Neuronal stem cell (in vitro differentiated cells): ENCODE measurements at regions not wholly inside any gene's neighbourhood (a gene's known extent, or its start where the extent isn't known, plus 50 kb on each side); places are given as distances from the start of the nearest gene placed in this dataset.

Experiments used
- DNase-seq: peaks from one replicate; pipeline ENCODE4 v3.0.0-alpha.2; 2013; ENCODE audit warnings: low spot score
- H2AFZ ChIP-seq: one replicate; pipeline ENCODE4 v1.6.1; 2013; ENCODE audit warnings: mild to moderate bottlenecking, low read length, inconsistent platforms
- H2AK5ac ChIP-seq: 2 replicates; pipeline ENCODE4 v1.6.1; 2013; ENCODE audit warnings: low read depth, mild to moderate bottlenecking, inconsistent platforms, low read length, moderate library complexity, mixed read lengths
- H2BK120ac ChIP-seq: 2 replicates; pipeline ENCODE4 v1.6.1; 2013; ENCODE audit warnings: low read depth, mild to moderate bottlenecking, inconsistent platforms, low read length, moderate library complexity, mixed read lengths
- H2BK12ac ChIP-seq: one replicate; pipeline ENCODE4 v1.6.1; 2013; ENCODE audit warnings: low read length, inconsistent platforms
- H2BK15ac ChIP-seq: 2 replicates; pipeline ENCODE4 v1.6.1; 2013; ENCODE audit warnings: mild to moderate bottlenecking, low read length, inconsistent platforms, mixed read lengths
- H2BK5ac ChIP-seq: one replicate; pipeline ENCODE4 v1.6.1; 2013; ENCODE audit warnings: inconsistent platforms, mild to moderate bottlenecking, low read length, moderate library complexity
- H3K14ac ChIP-seq: one replicate; pipeline ENCODE4 v1.6.1; 2013; ENCODE audit warnings: low read length, inconsistent platforms
- H3K18ac ChIP-seq: 2 replicates; pipeline ENCODE4 v1.6.1; 2013; ENCODE audit warnings: low read length, inconsistent platforms
- H3K23ac ChIP-seq: 2 replicates; pipeline ENCODE4 v1.6.1; 2013; ENCODE audit warnings: low read depth, mild to moderate bottlenecking, mixed read lengths, low read length, inconsistent platforms; ENCODE audit not compliant: poor library complexity
- H3K27ac ChIP-seq: replicated peaks from 3 replicates; pipeline ENCODE4 v1.5.1; 2013; ENCODE audit warnings: low read length, inconsistent platforms
- H3K27me3 ChIP-seq, 3 experiments: 2 replicates each; pipeline ENCODE4 v1.6.1; 2013; ENCODE audit warnings: low read length in 3 of 3, mild to moderate bottlenecking in 2 of 3, inconsistent platforms in 1 of 3, low read depth in 1 of 3, mixed read lengths in 1 of 3, moderate library complexity in 1 of 3; ENCODE audit not compliant: control insufficient read depth in 3 of 3, insufficient read depth in 3 of 3
- H3K36me3 ChIP-seq, 2 donors: replicated peaks in 1 of 2; 2 replicates each; pipeline ENCODE4 v1.6.1; 2013; ENCODE audit warnings: low read length in 2 of 2; ENCODE audit not compliant: control insufficient read depth in 2 of 2, insufficient read depth in 2 of 2
- H3K4ac ChIP-seq: 2 replicates; pipeline ENCODE4 v1.6.1; 2013; ENCODE audit warnings: inconsistent platforms, mild to moderate bottlenecking, low read length, moderate library complexity
- H3K4me1 ChIP-seq, 2 donors: 1 replicate in 1 of 2; 2 replicates in 1 of 2; pipeline ENCODE4 v1.6.1; 2013; ENCODE audit warnings: low read length in 2 of 2, low read depth in 1 of 2; ENCODE audit not compliant: control insufficient read depth in 2 of 2, insufficient read depth in 1 of 2
- H3K4me2 ChIP-seq: one replicate; pipeline ENCODE4 v1.6.1; 2013; ENCODE audit warnings: mild to moderate bottlenecking, low read length, inconsistent platforms; ENCODE audit not compliant: insufficient read depth, poor library complexity, severe bottlenecking
- H3K4me3 ChIP-seq, 2 donors: 2 replicates each; pipeline ENCODE4 v1.5.1; 2013; ENCODE audit warnings: low read length in 2 of 2, mild to moderate bottlenecking in 2 of 2, inconsistent platforms in 1 of 2, moderate library complexity in 1 of 2
- H3K79me1 ChIP-seq: one replicate; pipeline ENCODE4 v1.6.1; 2013; ENCODE audit warnings: low read depth, mild to moderate bottlenecking, inconsistent platforms, low read length, moderate library complexity
- H3K9ac ChIP-seq: one replicate; pipeline ENCODE4 v1.6.1; 2013; ENCODE audit warnings: mild to moderate bottlenecking, low read depth, low read length, inconsistent platforms; ENCODE audit not compliant: poor library complexity
- H3K9me3 ChIP-seq, 2 donors: replicated peaks in 1 of 2; 2 replicates each; pipeline versions ENCODE3 to v1.6.1; 2013; ENCODE audit warnings: low read length in 2 of 2, mild to moderate bottlenecking in 2 of 2, inconsistent platforms in 1 of 2, low read depth in 1 of 2, mixed read lengths in 1 of 2, moderate library complexity in 1 of 2; ENCODE audit not compliant: control insufficient read depth in 2 of 2, insufficient read depth in 1 of 2
- H4K8ac ChIP-seq: one replicate; pipeline ENCODE4 v1.6.1; 2013; ENCODE audit warnings: low read depth, mild to moderate bottlenecking, inconsistent platforms, low read length, moderate library complexity
- H4K91ac ChIP-seq: one replicate; pipeline ENCODE4 v1.6.1; 2013; ENCODE audit warnings: low read length, low read depth, mild to moderate bottlenecking, inconsistent platforms; ENCODE audit not compliant: poor library complexity
- WGBS, 2 donors: extraction: QIAGEN DNeasy Blood & Tissue Kit; methylation state at CpG; one replicate each; pipeline ENCODE4 v1.1.7; 2013; ENCODE audit warnings: missing lambda C conversion rate in 2 of 2, mixed read lengths in 1 of 2; ENCODE audit not compliant: insufficient read length in 2 of 2, insufficient replicate concordance in 1 of 2; ENCODE audit errors: extremely low coverage in 2 of 2; 5-methylcytosine and 5-hydroxymethylcytosine counted together

DNA sequence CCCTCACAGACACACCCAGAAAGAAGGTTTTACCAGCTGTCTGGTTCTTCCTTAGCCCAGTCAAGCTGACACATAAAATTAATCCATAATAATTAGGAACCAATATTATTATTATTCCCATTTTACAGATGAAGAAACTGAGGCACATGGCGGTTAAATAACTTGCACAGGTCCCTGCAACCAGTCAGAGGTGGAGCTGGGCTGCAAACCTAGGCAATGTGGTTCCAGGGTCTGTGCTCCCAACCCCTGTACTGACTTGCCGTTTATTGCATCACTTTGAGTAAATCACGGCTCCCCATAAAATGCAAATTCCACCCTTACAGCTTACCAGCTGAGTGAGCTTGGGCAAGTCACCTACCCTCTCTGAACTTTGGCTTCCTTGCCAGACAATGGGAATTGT lies 179.2 kb upstream of the POU3F1 start:
- no peak overlapping the region for H3K18ac ChIP-seq
- no peak overlapping the region for H3K27ac ChIP-seq
- H2BK12ac ChIP-seq: no peak overlapping the region
- no peak overlapping the region for H3K9ac ChIP-seq
- no peak overlapping the region for H2AK5ac ChIP-seq
- no peak overlapping the region for H3K4me3 ChIP-seq
- no peaks in the 10 kb centered on the region for H3K36me3 ChIP-seq
- no peak for DNase-seq
- no peak overlapping the region for H3K14ac ChIP-seq
- no peak overlapping the region for H3K4me2 ChIP-seq
- no peak overlapping the region for H3K4ac ChIP-seq
- peaks cover 0 to 7% (median 0%) of the 10 kb centered on the region in 3 experiments for H3K27me3 ChIP-seq
- H3K79me1 ChIP-seq: no peaks in the 10 kb centered on the region
- WGBS, 2 donors: no CpG with 5 or more reads among the region's 3 CpGs
- H2AFZ ChIP-seq: no peak overlapping the region
- peaks cover 2 to 17% of the 10 kb centered on the region in 2 donors for H3K9me3 ChIP-seq
- no peak overlapping the region for H2BK5ac ChIP-seq
- H3K23ac ChIP-seq: no peak overlapping the region
- H3K4me1 ChIP-seq: peaks cover 0 to 2% of the 10 kb centered on the region in 2 donors
- no peak overlapping the region for H4K91ac ChIP-seq
- H4K8ac ChIP-seq: no peak overlapping the region
- no peak overlapping the region for H2BK120ac ChIP-seq
- no peak overlapping the region for H2BK15ac ChIP-seq

DNA sequence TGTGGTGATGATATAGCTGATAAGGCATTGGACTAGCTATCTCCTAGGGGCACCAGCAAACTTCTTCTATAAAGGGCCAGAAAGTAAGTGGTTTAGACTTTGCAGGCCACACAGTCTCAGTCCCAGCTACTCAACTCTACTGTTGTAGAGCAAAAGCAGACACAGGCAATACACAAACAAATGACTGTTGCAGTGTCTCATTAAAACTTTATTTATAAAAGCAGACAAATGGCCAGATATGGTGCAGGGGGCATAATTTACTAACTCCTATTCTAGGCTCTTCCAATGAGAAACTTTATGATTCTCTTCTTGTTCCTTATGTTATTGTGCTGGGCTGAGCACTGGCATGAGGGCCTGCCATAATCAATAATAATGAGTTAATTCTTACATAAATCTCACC lies 176.8 kb upstream of the POU3F1 start:
- Histone ChIP-seq H3K9ac (no peak overlapping the region), H3K27me3 (no peaks in the 10 kb centered on the region), H2BK12ac (no peak overlapping the region), H3K36me3 (no peaks in the 10 kb centered on the region), H2AFZ (no peak overlapping the region), H4K8ac (no peak overlapping the region), H3K4me3 (no peak overlapping the region), H2BK15ac (no peak overlapping the region), H2BK120ac (no peak overlapping the region), H3K14ac (no peak overlapping the region), H3K9me3 (peaks cover 2 to 4% of the 10 kb centered on the region in 2 donors), H3K23ac (no peak overlapping the region), H3K4me1 (peaks cover 0 to 2% of the 10 kb centered on the region in 2 donors), H3K4me2 (no peak overlapping the region), H3K27ac (no peak overlapping the region), H2BK5ac (no peak overlapping the region), H3K4ac (no peak overlapping the region), H2AK5ac (no peak overlapping the region), H4K91ac (no peak overlapping the region), H3K79me1 (no peaks in the 10 kb centered on the region), H3K18ac (no peak overlapping the region)
- no peak for DNase-seq

DNA sequence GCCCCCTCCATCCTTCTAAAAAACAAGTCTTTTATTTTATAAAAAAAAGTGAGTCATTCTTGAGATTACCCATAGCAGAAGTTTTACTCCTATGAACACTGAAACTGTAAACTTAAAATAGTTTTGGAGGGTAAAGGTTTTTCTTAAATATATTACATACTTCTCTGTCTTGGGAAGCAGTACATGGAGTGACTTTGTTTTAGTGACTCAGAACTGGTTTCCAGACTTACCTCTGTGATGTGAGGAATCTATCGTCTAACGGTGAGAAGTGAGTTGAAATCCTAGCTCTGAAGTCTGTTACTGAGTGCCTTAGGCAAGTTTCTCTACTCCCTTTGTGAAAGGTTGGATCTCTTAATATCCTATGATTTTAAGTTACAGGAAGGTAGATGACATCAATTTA lies 176.3 kb upstream of the POU3F1 start:
- H2BK5ac ChIP-seq: no peak overlapping the region
- no peak overlapping the region for H3K9ac ChIP-seq
- no peak overlapping the region for H3K18ac ChIP-seq
- no peak overlapping the region for H3K4me3 ChIP-seq
- no peak overlapping the region for H2BK15ac ChIP-seq
- H3K14ac ChIP-seq: no peak overlapping the region
- H3K27ac ChIP-seq: no peak overlapping the region
- H4K8ac ChIP-seq: no peak overlapping the region
- H3K4me1 ChIP-seq: peaks cover 0 to 4% of the 10 kb centered on the region in 2 donors
- no peak overlapping the region for H2BK12ac ChIP-seq
- no peak overlapping the region for H2AK5ac ChIP-seq
- no peak overlapping the region for H4K91ac ChIP-seq
- H3K36me3 ChIP-seq: no peaks in the 10 kb centered on the region
- no peak overlapping the region for H2AFZ ChIP-seq
- DNase-seq: no peak
- H3K27me3 ChIP-seq: no peaks in the 10 kb centered on the region
- H3K79me1 ChIP-seq: no peaks in the 10 kb centered on the region
- no peak overlapping the region for H3K4me2 ChIP-seq
- H3K9me3 ChIP-seq: peaks cover 0 to under 1% of the 10 kb centered on the region in 2 donors
- no peak overlapping the region for H3K4ac ChIP-seq
- H2BK120ac ChIP-seq: no peak overlapping the region
- WGBS, 2 donors: no CpG with 5 or more reads among the region's 2 CpGs
- H3K23ac ChIP-seq: no peak overlapping the region

DNA sequence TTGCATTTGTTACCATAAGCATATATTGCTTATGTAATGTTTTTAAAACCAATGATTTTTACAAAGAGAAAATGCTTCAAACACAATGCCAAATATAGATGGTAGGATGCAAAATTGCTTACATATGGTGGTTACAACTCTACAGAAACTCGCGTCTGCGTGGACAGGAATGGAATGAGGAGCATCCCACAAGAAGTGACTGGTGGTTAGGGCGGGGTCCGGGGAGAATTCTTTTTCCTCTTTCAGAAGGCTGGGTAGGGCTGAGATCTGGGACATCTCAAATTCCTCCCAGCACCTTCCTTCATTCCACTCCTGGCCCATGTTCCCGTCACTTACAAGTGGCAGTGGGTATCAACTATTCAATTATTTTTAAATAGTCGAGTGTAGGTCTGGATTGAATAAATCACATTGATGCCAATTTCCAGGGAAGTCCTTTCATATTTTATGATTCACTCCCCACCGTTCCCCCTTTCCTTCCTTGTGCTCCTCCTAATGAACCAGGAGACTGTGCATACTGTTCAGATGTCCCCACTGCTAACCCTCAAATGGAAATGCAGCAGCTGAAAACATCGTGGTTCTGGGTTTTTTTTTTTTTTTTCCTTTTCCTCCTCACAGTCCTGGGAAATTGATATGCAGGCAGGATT lies 174.5 kb upstream of the POU3F1 start:
- Histone ChIP-seq H3K27me3 (no peaks in the 10 kb centered on the region), H3K23ac (no peak overlapping the region), H3K18ac (no peak overlapping the region), H3K14ac (no peak overlapping the region), H4K91ac (no peak overlapping the region), H2BK12ac (no peak overlapping the region), H3K79me1 (no peaks in the 10 kb centered on the region), H4K8ac (no peak overlapping the region), H3K27ac (no peak overlapping the region), H2BK120ac (no peak overlapping the region), H3K4me1 (peaks cover 0 to 2% of the 10 kb centered on the region in 2 donors), H2BK15ac (no peak overlapping the region), H3K9ac (no peak overlapping the region), H3K4me3 (no peak overlapping the region), H3K4ac (no peak overlapping the region), H2BK5ac (no peak overlapping the region), H2AK5ac (no peak overlapping the region), H3K4me2 (no peak overlapping the region), H3K36me3 (no peaks in the 10 kb centered on the region), H3K9me3 (no peaks in the 10 kb centered on the region), H2AFZ (no peak overlapping the region)
- DNase-seq: no peak
- WGBS, 2 donors: no CpG with 5 or more reads among the region's 9 CpGs
